PC-9 (cell line): ENCODE measurements at regions not wholly inside any gene's neighbourhood (a gene's known extent, or its start where the extent isn't known, plus 50 kb on each side); places are given as distances from the start of the nearest gene placed in this dataset.

Experiments
- CTCF ChIP-seq: fragments of 200-600 bp; sonication (generic); conservative IDR thresholded peaks from 2 replicates; pipeline ENCODE4 v1.6.1; 2017; ENCODE audit warnings: mixed run types, antibody characterized with exemption, mild to moderate bottlenecking, moderate library complexity
- EZH2 ChIP-seq: fragments of 200-600 bp; sonication (generic); IDR thresholded peaks from 2 replicates; pipeline ENCODE4 v1.8.0; 2017; ENCODE audit warnings: antibody characterized with exemption, low read depth

GRCh38 chr9:26604076-26604662 is 288.4 kb downstream of the CAAP1 start:
- no peak for TF ChIP-seq CTCF
- TF ChIP-seq EZH2 = no peak
